ENCODE measurements at regions not wholly inside any gene's neighbourhood (a gene's known extent, or its start where the extent isn't known, plus 50 kb on each side); places are given as distances from the start of the nearest gene placed in this dataset.

- H3K9me3 ChIP-seq (ENCODE audit: low read length), result no peaks in the 10 kb centered on the region
- no peak overlapping the region for H3K9ac ChIP-seq (ENCODE audit: low read length)
- no peaks in the 10 kb centered on the region for H3K27me3 ChIP-seq (ENCODE audit: insufficient read depth, low read length)
- H3K4me2 ChIP-seq (ENCODE audit: low read length), result no peak overlapping the region
- H3K27ac ChIP-seq (ENCODE audit: low read depth, low read length, poor library complexity, severe bottlenecking), result no peak overlapping the region
- no peaks in the 10 kb centered on the region for H4K20me1 ChIP-seq (ENCODE audit: insufficient read depth, low read length)
- no peak overlapping the region for H2AFZ ChIP-seq (ENCODE audit: low read length)
- H3K4me3 ChIP-seq (ENCODE audit: low read depth, low read length, poor library complexity, severe bottlenecking), result no peak overlapping the region
- no peak for TF ChIP-seq CTCF (IDR thresholded peaks at IDR 0.05; ENCODE audit: low read length)
- no peak for TF ChIP-seq EZH2 (IDR thresholded peaks at IDR 0.05; ENCODE audit: borderline replicate concordance, low read length)
- no peaks in the 10 kb centered on the region for H3K9me2 ChIP-seq (ENCODE audit: low read depth, low read length)
- peaks cover 8% of the 10 kb centered on the region for H3K4me1 ChIP-seq (ENCODE audit: insufficient read depth, low read length, severe bottlenecking)
- H3K79me2 ChIP-seq (ENCODE audit: insufficient read depth, low read length), result no peaks in the 10 kb centered on the region
- H3K36me3 ChIP-seq (ENCODE audit: insufficient read depth, low read length), result no peaks in the 10 kb centered on the region
- H3F3A ChIP-seq (ENCODE audit: insufficient read depth, low read length), result no peaks in the 10 kb centered on the region
Observed at GRCh38 chr11:26037716-26038115, 294.2 kb upstream of the ANO3 start.

GRCh38 chr11:26040339-26040738 is 291.6 kb upstream of the ANO3 start:
- no peaks in the 10 kb centered on the region for H3K79me2 ChIP-seq (ENCODE audit: insufficient read depth, low read length)
- no peak overlapping the region for H3K4me2 ChIP-seq (ENCODE audit: low read length)
- no peaks in the 10 kb centered on the region for H4K20me1 ChIP-seq (ENCODE audit: insufficient read depth, low read length)
- TF ChIP-seq CTCF (IDR thresholded peaks at IDR 0.05; ENCODE audit: low read length), result no peak
- TF ChIP-seq EZH2 (IDR thresholded peaks at IDR 0.05; ENCODE audit: borderline replicate concordance, low read length), result no peak
- H3K9me2 ChIP-seq (ENCODE audit: low read depth, low read length), result no peaks in the 10 kb centered on the region
- H3K27ac ChIP-seq (ENCODE audit: low read depth, low read length, poor library complexity, severe bottlenecking), result no peak overlapping the region
- H3K36me3 ChIP-seq (ENCODE audit: insufficient read depth, low read length), result no peaks in the 10 kb centered on the region
- no peaks in the 10 kb centered on the region for H3K9me3 ChIP-seq (ENCODE audit: low read length)
- H3F3A ChIP-seq (ENCODE audit: insufficient read depth, low read length), result no peaks in the 10 kb centered on the region
- H3K27me3 ChIP-seq (ENCODE audit: insufficient read depth, low read length), result no peaks in the 10 kb centered on the region
- H3K9ac ChIP-seq (ENCODE audit: low read length), result no peak overlapping the region
- H2AFZ ChIP-seq (ENCODE audit: low read length), result no peak overlapping the region
- H3K4me1 ChIP-seq (ENCODE audit: insufficient read depth, low read length, severe bottlenecking), result peaks cover 21% of the 10 kb centered on the region
- no peak overlapping the region for H3K4me3 ChIP-seq (ENCODE audit: low read depth, low read length, poor library complexity, severe bottlenecking)

- Histone ChIP-seq H3K27me3 (ENCODE audit: insufficient read depth, low read length) (no peaks in the 10 kb centered on the region), H3K9ac (ENCODE audit: low read length) (no peak overlapping the region), H3K9me3 (ENCODE audit: low read length) (no peaks in the 10 kb centered on the region), H3K4me3 (ENCODE audit: low read depth, low read length, poor library complexity, severe bottlenecking) (no peak overlapping the region), H4K20me1 (ENCODE audit: insufficient read depth, low read length) (no peaks in the 10 kb centered on the region), H2AFZ (ENCODE audit: low read length) (no peak overlapping the region), H3F3A (ENCODE audit: insufficient read depth, low read length) (no peaks in the 10 kb centered on the region), H3K36me3 (ENCODE audit: insufficient read depth, low read length) (no peaks in the 10 kb centered on the region), H3K9me2 (ENCODE audit: low read depth, low read length) (no peaks in the 10 kb centered on the region), H3K79me2 (ENCODE audit: insufficient read depth, low read length) (no peaks in the 10 kb centered on the region), H3K4me2 (ENCODE audit: low read length) (no peak overlapping the region), H3K27ac (ENCODE audit: low read depth, low read length, poor library complexity, severe bottlenecking) (no peak overlapping the region), H3K4me1 (ENCODE audit: insufficient read depth, low read length, severe bottlenecking) (peaks cover 21% of the 10 kb centered on the region)
- no peak for TF ChIP-seq CTCF (IDR thresholded peaks at IDR 0.05; ENCODE audit: low read length)
- TF ChIP-seq EZH2 (IDR thresholded peaks at IDR 0.05; ENCODE audit: borderline replicate concordance, low read length), result no peak
Observed at GRCh38 chr11:26042113-26042512, 289.8 kb upstream of the ANO3 start.
